GM18867 (cell line): ENCODE measurements at regions not wholly inside any gene's neighbourhood (a gene's known extent, or its start where the extent isn't known, plus 50 kb on each side); places are given as distances from the start of the nearest gene placed in this dataset.
"Not testable (repeated sequence)": the region's sequence is repeated elsewhere in the genome, so short reads cannot be mapped to it uniquely, and the experiment has no call there.

ENCODE experiments used
- ATAC-seq: cut with Tn5 transposase; IDR thresholded peaks from one replicate; pipeline ENCODE4 v1.9.1; 2021; ENCODE audit warnings: mild to moderate bottlenecking, moderate library complexity; ENCODE audit not compliant: unreplicated experiment

DNA sequence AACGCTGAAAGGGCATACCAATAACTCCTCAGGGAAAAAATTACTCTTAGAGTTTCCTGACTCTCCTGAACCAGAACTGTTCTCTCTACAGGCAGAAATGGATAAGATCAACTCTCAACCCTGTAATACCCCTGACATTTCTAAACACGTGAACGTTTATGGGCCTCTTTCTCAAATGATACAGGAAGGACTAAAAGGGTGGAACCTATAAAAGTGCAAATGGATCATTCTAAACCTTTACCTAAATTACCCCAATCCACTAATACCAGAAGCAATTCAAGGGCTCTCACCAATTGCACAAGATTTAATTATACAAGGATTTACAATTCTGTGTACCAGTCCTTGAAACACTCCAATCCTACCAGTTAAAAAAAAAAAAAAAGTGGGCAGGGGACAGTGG is 98.0 kb upstream of the FAM174B start:
- ATAC-seq, result no peak

DNA sequence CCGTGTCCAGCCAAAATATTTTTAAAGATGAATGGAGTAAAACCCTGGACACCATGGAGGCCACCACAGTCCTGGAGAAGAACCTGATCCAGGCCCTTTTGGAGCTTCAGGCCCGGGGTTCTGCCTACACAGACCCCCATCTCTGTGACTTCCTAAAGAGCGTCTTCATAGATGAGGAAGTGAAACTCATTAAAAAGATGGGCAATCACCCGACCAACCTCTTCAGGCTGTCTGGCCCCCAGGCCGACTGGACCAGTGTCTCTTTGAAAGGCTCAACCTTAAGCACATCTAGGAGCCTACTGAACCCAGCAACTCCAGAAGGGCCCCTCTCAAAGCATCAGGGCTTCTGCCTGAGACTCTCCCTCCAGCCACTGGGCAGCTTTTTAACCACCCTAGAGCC is 107.9 kb upstream of the FAM174B start:
- no peak for ATAC-seq

DNA sequence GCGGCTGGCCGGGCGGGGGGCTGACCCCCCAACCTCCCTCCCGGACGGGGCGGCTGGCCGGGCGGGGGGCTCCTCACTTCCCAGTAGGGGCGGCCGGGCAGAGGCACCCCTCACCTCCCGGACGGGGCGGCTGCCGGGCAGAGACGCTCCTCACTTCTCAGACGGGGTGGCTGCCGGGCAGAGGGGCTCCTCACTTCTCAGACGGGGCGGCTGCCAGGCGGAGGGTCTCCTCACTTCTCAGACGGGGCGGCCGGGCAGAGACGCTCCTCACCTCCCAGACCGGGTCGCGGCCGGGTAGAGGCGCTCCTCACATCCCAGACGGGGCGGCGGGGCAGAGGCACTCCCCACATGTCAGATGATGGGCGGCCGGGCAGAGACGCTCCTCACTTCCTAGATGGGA is 112.6 kb upstream of the FAM174B start:
- ATAC-seq, result not testable (repeated sequence)

GRCh38 chr15:92770641-92771040 is 115.1 kb upstream of the FAM174B start:
- no peak for ATAC-seq

DNA sequence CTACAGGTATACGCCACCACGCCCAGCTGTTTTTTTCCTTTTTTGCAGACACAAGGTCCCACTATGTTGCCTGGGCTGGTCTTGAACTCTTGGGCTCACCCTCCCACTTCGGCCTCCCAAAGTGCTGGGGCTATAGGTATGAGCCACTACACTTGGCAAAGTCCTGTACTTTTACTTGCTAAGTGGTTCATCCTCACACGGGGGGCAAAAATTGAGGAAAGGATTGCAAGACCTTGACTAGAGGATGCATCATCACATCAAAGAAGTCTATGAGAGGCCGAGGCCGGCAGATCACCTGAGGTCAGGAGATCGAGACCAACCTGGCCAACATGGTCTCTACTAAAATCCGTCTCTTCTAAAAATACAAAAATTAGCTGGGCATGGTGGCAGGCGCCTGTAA is 116.5 kb upstream of the FAM174B start:
- no peak for ATAC-seq

DNA sequence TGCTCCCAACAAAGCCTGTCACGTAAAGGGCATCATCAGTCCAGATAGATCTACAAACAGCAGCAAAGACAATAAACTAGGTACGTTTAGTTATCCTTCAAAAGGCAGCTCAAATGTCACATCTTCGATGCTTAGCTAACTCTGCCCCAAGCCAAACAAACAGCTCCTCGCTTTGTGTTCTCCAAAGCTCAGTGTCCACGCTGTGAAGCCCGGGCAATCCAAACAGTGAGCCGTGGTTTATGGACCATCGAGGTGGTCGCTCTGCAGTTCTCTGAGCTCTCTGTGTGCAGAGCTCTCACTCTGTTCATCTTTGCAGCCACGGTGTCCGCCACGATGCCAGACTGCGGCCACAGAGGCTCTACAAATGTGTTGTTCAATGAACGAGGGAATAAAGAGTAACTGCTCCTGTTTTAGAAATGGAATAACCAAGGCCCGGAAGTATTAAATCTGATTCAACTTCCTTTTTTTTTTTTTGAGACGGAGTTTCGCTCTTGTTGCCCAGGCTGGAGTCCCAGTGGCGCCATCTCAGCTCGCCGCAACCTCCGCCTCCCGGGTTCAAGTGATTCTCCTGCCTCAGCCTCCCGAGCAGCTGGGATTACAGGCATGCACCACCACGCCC is 117.2 kb upstream of the FAM174B start:
- ATAC-seq, result no peak

GRCh38 chr15:92773340-92773739 is 117.8 kb upstream of the FAM174B start:
- no peak for ATAC-seq

DNA sequence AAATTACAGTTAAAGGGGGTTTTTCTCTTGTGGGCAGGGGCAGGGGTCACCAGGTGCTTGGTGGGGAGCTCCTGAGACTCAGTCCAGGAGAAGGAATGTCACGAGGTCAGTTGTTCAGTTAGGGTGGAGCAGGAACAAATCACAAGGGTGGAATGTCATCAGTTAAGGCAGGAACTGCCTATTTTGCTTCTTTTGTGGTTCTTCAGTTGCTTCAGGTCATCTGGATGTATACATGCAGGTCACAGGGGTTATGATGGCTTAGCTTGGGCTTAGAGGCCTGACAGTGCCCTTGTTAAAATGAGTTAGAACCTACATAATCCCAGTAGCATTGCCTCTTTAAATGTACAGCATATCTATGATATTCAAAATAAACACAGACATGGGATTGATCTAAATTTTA is 120.2 kb upstream of the CHD2 start:
- ATAC-seq, result no peak

GRCh38 chr15:92780843-92781242 is 119.3 kb upstream of the CHD2 start:
- ATAC-seq, result no peak

- ATAC-seq, result no peak
Observed at GRCh38 chr15:92781925-92782453, 118.1 kb upstream of the CHD2 start.

GRCh38 chr15:92787116-92787515 is 113.0 kb upstream of the CHD2 start:
- no peak for ATAC-seq

- ATAC-seq, result no peak
Observed at GRCh38 chr15:92788196-92788595, 111.9 kb upstream of the CHD2 start.

DNA sequence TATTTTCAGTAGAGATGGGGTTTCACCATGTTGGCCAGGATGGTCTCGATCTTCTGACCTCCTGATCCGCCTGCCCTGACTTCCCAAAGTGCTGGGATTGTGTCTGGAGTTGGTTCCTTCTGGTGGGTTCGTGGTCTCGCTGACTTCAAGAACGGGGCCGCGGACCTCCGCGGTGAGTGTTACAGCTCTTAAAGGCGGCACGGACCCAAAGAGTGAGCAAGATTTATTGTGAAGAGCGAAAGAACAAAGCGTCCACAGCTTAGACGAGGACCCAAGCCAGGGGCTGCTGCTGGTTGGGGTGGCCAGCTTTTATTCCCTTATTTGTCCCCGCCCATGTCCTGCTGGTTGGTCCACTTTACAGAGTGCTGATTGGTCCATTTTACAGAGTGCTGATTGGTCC is 111.3 kb upstream of the CHD2 start:
- not testable (repeated sequence) for ATAC-seq

- ATAC-seq, result no peak
Observed at GRCh38 chr15:92796161-92796611, 103.9 kb upstream of the CHD2 start.

DNA sequence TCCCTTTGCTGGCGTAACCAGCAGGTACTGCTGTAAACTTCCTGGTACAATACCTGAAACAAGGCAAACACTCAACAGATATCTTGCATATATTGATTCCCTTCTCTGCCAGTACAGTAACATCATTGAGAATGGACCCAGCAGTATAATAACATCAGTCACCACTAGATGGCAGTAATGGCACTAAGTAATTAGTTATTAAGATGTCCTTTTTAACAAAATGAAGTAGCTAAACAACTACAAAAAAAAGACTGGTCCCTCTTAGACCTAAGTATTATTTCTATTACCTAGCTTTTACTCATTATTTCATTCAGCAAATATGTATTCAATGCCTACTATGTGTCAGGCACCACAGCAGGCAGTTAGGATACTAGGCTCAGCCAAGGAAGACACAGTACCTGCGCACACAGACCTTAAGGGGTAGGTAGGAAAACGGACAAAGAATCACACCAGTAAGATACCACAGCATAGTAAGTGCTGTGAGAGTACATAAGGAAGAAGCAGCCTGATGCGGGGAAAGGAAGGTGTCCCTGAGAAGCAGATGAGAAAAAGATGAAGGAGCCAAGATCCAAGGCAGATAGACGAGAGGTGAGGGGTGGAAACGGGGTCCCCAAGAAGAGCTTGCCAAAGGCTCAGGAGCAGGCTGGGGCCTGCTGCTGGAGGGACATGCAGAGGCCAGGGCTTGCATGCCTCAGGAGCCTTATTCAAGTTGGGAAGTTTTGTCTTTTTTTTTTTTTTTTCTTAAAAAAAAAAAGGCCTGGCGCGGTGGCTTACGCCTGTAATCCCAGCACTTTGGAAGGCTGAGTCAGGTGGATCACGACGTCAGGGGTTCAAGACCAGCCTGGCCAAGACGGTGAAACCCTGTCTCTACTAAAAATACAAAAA is 102.7 kb upstream of the CHD2 start:
- ATAC-seq, result no peak

DNA sequence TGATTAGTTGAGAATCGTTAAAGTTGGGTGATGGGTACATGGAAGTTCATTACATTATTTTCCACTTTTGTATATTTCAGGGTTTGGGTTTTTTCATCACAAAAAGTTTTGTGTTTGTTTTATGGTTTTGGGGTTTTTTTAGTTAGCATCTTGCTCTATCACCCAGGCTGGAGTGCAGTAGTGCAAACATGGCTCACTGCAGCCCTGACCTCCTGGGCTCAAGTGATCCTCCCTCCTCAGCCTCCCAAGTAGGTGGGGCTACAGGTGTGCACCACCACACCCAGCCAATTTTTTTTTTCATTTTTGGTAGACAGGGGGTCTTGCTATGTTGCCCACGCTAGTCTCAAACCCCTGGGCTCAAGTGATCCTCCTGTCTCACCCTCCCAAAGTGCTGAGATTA is 100.1 kb upstream of the CHD2 start:
- no peak for ATAC-seq

DNA sequence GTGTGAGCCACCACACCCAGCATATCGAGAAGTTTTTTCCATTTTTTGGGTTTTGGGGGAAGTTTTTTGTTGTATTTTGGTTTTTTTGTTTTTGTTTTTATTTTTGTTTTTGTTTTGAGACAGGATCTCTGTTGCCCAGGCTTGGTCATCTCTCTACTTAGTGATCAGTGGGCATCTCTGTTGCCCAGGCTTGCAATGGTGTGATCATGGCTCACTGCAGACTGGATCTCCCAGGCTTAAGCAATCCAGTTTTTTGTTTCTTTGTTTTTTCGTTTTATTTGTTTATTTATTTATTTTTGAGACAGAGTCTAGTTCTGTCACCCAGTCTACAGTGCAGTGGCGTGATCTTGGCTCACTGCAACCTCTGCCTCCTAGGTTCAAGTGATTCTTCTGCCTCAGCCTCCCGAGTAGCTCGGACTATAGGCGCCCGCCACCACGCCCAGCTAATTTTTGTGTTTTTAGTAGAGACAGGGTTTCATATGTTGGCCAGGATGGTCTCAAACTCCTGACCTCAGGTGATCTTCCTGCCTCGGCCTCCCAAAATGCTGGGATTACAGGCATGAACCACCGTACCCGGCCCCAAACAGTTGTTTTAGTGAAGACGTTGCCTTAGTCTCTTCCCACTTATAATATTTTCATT is 99.6 kb upstream of the CHD2 start:
- not testable (repeated sequence) for ATAC-seq

DNA sequence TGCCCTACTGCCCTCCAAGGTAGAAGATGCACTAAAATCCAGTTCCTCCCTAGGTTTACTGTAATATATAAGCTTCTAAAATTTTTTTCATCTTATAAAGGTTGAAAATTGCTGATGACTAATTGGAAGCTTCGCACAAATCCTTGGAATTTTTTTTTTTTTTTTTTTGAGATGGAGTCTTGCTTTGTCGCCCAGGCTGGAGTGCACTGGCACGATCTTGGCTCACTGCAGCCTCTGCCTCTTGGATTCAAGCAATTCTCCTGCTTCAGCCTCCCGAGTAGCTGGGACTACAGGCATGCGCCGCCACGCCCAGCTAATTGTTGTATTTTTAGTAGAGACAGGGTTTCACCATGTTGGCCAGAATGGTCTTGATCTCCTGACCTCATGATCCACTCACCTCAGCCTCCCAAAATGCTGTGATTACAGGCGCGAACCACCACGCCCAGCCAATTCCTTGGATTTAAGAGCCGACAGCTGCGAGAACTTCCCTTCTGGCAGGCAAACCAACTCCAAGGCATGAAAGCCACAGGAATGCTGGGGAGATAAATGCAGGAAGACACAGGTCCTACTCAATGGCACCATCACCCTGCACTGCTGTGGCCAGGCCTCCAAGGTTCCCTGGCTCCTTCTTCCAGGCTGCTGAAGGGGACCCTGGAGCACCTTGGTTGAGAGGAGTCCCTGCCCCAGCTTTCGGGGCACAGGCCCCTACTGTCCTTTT is 98.9 kb upstream of the CHD2 start:
- ATAC-seq, result not testable (repeated sequence)

- no peak for ATAC-seq
Observed at GRCh38 chr15:92801774-92802464, 98.2 kb upstream of the CHD2 start.

GRCh38 chr15:92803536-92803851 is 96.6 kb upstream of the CHD2 start:
- no peak for ATAC-seq
